Left renal cortex interstitium (tissue), 4 donors: ENCODE measurements at regions not wholly inside any gene's neighbourhood (a gene's known extent, or its start where the extent isn't known, plus 50 kb on each side); places are given as distances from the start of the nearest gene placed in this dataset.

Experiments
- DNase-seq, 4 donors: peaks; one replicate each; pipeline ENCODE4 v3.0.0-alpha.2; 2013; ENCODE audit warnings: low read depth in 4 of 4, low spot score in 2 of 4, missing footprints in 1 of 4

DNA sequence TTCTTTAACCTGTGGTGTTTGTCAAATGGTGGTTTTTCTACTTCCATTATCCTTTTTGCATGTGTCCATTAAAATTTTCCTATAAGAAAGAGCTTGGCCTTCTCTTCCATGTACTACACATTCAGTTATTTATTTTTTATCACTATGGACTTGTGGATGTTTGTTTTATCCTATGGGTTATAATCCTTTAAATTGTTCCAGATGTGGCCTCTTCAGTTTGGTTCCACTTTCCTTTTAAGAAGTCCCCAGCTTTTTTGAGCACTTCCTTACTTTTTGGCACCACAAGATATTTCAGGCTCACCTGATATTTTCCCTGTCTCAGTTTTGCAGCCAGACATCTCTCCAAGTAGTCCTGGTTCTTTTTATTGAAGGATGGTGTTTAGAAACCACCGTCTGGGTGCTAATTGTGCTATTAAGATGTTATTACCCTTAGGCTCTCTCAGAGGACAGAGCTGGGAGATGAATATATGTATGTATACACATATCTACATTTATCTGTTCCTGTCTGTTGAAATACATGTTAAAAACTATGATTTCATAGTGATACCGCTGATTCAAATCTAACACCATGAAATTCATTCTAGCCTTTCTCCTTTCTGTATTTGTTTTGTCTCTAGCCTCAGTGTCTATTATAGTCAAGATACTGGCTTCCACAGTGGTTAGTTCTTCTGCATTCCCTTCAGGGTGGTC, 408.5 kb upstream of the RGS6 start:
- DNase-seq: no peak

DNA sequence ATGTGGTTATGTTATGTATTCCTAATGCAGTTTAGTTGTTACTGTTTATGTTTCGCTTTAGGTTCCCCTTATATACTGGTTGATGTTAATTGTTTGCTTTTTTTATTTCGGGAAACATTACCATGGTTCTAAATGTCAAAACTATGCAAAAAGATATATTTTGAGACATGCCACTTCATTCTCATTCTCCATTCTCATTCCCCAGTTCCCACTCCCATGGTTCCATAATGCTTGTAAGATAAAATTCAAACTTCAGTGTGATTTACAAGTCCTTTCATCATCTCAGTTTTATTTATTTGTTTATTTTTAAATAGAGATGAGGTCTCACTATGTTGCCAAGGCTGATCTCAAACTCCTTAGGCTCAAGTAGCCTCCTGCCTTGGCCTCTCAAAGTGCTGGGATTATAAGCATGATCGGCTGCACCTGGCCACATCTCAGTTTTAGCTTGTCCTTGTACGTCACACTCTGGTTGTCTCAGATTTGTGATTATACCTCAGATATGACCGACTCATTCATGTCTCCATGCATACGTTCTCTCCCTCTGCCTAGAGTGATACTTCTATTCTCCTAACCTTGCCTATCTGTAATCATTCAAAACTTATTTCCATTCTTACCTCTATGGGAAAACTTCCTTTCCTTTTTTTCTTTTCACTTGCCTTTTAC, 407.8 kb upstream of the RGS6 start:
- no peak for DNase-seq

DNA sequence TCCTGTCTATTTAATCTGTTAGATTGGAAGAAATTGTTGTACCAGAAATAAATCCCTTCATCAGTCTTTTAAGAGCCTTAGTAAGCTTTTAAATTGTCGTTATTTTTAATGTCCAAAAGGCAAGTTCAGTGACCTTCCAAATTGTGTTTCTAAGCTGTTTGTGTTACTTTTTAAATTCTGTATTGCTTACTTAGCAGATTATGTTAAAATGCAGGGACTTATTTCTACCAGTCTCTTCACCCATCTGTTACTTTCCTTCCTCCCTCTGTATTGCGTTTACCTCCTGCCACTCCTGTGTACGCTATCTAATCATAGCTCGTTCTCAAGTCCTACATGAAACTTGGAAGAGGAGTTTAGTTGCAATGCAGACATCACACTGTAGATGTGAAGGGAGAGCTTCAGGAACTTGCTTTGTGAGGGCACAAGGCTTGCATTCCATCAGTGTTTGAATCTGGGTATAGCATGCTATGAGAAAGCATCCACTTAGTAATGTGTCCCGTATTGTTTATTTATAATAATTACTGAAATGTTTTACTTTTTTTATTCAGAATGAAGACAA, 406.5 kb upstream of the RGS6 start:
- DNase-seq: no peak

DNA sequence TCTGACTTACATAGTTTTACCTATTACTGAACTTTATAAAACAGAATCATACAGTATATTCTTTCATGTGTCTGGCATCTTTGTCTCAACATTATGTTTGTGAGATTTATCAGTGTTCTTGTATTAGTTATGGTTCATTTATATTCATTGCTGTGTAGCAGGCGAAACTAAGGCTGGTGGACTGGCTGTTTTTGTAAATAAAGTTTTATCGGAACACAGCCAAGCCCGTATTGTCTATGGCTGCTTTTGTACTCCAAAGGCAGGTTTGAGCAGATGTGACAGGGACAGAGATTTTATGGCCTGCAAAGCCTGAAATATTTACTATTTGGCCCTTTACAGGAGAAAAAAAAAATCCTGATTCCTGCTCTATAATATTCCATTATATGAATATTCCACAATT, 405.8 kb upstream of the RGS6 start:
- no peak for DNase-seq

DNA sequence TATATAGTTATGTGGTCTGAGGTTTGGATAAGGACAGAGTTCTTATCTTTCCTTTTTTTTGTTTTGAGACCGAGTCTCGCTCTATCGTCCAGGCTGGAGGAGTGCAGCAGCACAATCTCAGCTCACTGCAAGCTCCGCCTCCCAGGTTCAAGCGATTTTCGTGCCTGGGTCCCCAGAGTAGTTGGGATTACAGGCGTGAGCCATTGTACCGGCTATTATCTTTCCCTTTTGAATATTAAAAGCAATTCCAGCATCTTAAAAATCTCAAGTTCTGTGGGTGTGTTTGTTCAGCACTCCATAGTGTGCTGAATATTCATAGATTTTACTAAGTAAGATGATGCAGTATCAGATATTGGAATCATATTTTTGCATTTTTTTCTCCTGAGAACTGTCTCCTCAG, 404.4 kb upstream of the RGS6 start:
- no peak for DNase-seq

DNA sequence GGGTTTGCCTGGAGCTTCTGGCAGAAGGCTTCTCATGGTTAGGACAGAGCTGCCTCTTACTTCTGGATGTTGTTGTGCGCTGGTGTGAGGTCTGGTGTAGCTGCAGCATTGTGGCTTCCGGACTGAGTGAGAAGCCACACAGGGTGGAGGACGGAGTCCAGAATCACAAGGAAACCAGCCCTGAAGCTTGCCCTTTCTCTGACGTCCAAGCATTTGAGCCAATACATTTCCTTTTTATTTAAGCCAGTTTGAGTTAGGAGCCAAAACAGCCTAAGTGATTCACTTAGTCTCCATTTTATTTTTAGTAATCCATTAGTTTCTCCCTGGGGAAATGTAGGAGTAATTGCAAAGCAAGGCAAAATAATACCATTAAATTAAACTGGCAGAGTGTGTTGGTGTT, 402.4 kb upstream of the RGS6 start:
- no peak for DNase-seq

DNA sequence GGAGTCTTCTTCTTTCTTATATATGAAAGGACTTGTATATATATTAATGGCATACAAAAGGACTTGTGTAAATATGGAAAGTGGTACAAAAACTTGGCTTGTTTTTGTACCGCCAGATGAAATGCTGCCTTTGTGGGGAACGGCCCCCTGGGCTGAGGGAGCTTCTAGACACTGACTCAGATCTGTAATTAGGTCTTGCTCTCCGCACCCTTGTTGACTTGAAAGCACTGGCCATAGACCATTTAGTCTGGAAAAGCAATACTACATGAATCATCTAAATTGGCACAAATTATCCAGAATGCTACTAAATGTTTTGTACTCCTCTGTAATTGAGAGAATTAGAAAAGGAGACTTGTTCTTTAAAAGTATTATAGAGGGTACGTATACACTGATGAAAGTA, 399.9 kb upstream of the RGS6 start:
- no peak for DNase-seq

DNA sequence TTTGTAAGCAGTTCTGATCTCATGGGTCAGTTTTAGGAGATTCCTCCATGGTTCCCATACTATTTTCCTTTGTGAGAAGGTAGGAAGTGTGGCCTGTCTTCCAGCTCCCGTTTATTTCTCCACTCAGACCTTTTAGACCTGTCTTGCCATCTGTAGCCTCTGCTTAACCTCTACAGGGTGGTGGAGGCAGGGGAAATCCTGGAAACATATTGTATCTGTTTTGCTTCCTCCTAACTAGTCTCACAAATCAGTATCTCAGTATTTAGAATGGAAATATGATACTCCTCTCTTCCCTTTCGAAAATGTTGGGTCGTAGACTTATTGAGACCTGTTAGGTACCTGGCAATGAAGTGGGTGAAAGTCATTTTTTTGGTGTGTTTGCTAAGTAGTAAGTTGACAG, 399.4 kb upstream of the RGS6 start:
- DNase-seq: no peak

DNA sequence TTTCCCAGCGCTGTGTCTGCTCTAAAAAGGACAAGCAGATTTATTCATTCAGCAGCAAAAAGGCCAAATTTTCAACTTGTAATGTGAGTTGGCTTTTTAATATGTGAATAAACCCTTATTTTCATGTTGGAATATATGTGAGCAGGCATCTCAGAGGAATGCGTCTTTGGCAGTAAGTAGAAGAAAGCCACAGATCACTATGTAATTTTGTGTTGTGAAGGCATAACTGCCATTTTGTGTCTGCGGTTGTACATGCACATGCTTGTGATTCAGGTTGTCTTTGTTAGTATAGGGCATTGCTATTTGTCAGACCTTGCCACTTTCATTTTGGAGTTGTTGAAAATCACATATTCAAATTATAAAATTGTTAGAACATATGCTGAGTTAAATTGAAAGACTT, 398.8 kb upstream of the RGS6 start:
- no peak for DNase-seq

DNA sequence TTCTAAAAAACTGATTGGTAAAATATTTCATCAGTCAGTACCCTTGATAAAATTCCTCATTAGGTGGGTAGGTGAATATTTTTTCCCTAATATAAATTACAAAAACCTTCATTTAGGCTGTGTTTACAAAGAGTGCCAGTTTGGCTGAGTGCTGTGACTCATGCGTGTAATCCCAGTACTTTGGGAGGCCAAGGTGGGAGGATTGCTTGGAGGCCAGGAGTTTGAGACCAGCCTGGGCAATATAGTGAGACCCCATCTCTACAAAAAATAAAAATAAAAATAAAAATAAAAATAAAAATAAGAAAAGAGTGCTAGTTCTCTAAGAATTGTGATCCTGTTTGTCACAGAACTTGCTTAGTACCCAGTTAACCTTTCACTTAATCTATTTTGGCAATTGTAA, 398.4 kb upstream of the RGS6 start:
- DNase-seq: no peak

- no peak for DNase-seq
Observed at GRCh38 chr14:71534506-71534905, 397.7 kb upstream of the RGS6 start.

GRCh38 chr14:71536015-71536740, 396.1 kb upstream of the RGS6 start:
- no peak for DNase-seq

- DNase-seq: no peak
Observed at GRCh38 chr14:71536927-71537772, 395.1 kb upstream of the RGS6 start.

DNA sequence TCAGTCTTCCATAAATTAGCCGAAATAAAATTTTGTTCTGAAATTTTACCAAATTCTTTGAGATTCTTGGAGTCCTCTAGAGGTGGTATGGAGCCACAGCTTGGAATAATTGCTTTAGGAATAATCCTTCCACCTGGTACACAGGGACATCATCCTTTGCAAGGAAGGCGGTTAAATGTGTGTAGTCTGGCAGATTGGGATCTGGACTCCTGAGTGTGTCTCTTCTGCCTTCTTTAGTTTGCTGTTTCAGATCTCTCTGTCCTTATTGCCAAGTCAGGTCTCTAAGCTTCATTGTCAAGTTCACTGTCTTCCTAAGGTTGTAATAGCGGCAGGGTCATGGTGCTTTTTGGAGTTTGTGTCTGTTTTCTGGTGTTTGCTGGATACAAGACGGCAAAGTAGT, 393.9 kb upstream of the RGS6 start:
- DNase-seq: no peak

DNA sequence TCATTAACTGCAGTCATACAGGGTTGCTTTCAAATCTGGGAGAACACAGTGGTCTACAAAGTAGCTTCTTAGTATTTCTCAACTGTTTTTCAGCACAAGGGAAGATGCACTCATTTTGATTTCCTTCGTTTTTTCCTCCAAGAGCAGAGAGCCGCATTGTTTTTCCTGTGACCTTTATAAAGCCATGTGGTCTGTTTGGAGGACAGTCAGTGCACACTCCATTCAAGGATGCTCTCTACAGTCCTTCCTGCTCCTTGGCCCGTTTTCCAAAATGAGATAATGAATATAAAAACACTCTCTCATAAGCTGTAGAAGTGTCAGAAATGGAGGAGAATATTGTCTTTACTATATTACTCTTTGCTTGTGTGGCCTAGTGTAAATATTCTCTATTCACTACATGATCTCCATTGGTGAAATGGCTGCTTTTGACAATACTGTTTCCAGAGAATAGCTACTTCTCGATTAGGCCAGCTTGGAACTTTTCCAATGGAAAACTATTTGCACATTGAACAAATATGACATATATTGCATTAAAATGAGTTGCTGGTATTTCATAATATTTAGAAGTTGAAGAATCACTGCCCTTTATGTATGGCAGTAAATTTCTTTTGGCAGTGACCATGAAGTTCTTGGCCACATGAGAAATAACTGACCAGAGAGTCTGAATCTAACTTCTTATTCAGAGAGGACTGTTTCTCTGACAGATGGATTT, 393.1 kb upstream of the RGS6 start:
- DNase-seq: no peak

- no peak for DNase-seq
Observed at GRCh38 chr14:71539650-71540285, 392.5 kb upstream of the RGS6 start.

- no peak for DNase-seq
Observed at GRCh38 chr14:71541271-71541670, 391.0 kb upstream of the RGS6 start.

- no peak for DNase-seq
Observed at GRCh38 chr14:71541973-71542690, 390.1 kb upstream of the RGS6 start.

GRCh38 chr14:71549421-71550050, 382.7 kb upstream of the RGS6 start:
- DNase-seq: no peak
